ENCODE measurements at regions not wholly inside any gene's neighbourhood (a gene's known extent, or its start where the extent isn't known, plus 50 kb on each side); places are given as distances from the start of the nearest gene placed in this dataset.
"Not testable (repeated sequence)": the region's sequence is repeated elsewhere in the genome, so short reads cannot be mapped to it uniquely, and the experiment has no call there.

DNA sequence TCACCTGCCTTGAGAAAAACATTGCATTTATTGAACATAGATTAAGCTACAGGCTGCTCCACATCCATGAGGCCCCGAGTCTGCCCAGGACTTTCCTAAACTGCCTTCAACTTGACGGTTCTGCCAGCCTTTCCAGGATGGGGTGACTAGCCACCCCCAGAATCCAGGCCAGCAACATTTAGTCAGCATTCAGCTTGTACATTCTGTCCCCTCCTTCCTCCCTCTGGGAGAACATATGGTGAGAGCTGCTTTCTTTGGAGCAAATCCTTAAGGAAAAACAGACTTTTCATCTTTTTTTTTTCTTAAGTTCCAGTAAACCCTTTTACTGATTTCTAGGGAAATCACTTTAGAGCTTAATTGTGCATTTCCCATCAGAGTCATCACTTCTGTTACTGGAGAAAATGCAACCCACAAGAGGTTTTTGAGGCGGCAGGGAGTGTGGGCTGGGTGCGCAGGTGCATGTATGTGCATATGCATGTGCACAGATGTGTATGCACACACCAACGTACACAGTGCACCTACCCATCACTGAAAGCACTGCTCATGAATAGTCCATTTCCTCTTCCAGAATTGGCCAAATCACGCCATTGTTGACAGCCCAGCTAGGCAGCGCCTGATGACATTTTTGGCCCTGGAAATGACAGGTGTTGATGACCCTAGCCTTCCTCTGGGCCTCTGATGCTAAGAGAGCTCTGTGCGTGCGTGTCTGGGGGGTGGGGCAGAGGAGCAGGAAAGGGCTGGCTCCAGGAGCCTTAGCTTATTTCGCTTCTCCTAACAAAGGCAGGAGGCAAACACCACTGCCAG lies 145.6 kb downstream of the HSD17B3 start:
- DNase-seq = no peak

- no peak for DNase-seq
Observed at GRCh38 chr9:96154081-96154480, 147.9 kb downstream of the HSD17B3 start.

GRCh38 chr9:96152550-96152949 lies 149.4 kb downstream of the HSD17B3 start:
- DNase-seq = no peak

- DNase-seq = no peak
Observed at GRCh38 chr9:96150324-96151227, 151.4 kb downstream of the HSD17B3 start.

DNA sequence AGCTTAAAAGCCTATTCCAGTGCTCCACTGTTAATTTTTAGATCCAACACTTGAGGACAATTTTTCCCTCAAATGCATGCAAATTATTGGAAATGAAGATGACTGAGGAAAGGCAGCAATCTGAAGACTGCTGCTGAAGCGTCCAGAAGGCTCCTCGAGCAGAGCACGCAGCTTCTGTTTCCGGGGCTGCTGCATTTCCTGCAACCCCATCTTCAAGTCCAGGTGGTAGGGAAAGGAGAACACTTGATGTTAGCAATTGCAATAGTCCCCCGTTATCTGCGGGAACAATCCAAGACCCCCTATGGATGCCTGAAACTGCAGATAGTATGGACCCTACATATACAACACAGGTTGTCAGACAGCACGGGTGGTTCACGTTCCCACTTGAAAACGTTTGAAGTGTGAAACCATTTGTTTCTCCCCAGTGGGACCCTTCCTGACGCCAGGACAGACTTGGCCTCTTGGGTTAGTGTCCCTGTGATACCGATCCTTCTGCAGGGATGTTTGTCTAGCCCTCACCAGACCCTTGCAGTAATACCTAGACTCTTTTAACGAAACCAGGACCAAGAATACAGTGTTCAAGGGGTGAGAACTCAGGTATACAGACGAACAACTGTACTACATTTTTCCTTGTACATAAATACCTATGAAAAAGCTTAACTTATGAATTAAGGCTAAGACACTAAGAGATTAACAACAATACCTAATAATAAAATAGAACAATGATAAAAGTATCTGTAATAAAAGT lies 152.3 kb downstream of the HSD17B3 start:
- no peak for DNase-seq

DNA sequence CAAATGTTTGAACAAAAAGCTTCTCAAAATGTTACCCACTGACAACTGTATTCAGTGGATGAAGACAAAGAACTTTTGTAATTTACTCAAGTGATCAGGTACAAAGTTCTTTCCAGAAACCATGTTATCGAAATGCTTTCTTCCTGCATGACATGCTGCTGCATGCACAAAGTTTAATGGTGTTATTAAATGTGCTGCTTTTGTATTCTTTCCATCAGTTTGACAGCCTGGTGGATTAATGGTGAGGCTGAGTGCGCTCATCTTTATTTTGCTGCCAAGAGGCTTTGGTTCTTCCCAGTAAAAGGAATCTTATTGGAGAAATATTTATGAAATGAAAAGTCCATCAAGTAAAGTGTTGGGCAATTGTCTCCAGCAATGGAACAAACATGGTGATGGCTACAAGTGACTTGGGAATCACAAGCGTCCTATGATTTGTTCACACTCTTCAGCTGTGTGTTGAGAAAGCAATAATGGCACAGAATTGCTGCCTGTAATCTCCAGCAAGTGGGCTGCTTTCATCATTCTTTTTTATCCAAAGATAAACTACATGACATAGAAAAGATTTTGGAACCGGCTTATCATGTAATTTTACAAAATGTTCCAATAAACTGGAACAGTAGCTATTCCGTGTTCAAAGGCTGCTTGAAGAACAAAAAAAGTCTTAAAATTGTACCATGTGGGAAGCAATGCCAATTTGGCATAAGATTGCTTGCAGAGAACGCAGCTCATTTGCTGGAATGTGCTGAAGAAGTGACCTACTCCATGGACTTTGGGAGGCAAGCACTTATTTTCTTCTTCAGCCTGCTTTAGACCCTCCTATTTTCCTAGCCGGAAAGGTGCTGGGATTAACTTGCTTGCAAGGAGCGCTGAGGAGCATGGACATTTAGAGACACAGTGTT lies 153.1 kb downstream of the HSD17B3 start:
- no peak for DNase-seq

- not testable (repeated sequence) for DNase-seq
Observed at GRCh38 chr9:96147029-96147428, 154.9 kb downstream of the HSD17B3 start.

DNA sequence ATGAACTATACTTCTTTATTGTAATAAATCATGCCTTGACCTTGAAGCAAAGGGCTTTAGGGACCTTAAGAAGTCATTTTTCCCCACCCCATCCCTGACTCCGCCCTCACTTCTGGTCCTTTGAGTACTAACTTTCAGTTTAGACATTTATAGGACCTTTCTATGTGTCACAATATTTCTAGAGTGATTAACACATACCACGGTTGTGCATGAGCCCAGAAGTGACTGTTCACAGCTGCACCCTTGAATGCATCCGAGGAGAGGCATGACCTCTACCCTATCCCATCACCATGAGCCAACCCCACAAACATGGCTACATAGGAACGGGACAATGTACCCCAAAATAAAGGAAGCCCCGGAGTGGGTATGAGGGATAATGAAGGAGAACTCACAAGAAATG lies 160.3 kb downstream of the HSD17B3 start:
- no peak for DNase-seq

GRCh38 chr9:96141128-96141474 lies 160.9 kb downstream of the HSD17B3 start:
- DNase-seq = no peak

DNA sequence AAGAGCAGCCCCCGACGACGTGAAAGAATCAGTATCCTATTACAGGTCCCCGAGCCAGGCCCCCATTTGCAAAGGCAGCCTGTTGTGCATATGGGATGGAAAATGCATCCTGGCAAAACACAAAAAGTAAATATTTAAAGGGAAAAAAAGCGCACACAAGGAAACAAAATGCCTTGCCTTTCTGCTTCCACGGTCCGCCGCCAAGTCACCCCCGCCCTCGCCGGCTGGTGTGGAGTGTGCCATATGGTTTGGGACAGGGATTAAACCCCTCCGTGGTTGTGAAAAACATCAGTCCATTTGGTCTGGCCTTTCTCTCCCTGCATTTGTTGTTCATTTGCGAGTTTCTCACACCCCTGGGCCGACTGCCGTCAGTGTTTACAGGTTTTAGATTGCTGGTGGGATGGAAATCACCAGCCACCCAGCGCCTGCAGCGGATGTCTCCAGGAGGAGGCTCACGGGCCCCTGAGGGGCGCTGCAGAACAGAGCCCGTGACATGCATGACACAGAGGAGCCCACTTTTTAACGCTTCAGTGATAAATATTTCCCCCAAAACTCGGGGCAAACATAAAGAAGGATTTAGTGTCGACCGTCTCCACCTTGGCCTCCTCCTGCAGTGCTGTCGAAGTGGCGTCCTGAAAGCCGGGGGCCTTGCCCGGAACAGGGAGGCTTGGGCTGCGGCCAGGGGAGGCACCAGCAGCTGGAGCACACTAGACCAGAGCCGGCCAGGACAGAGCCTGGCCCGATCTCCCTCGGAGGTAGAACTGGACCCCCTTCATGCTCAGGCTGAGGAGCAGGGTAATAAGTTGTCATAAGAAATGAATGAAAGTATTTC lies 161.5 kb downstream of the HSD17B3 start:
- no peak for DNase-seq

DNA sequence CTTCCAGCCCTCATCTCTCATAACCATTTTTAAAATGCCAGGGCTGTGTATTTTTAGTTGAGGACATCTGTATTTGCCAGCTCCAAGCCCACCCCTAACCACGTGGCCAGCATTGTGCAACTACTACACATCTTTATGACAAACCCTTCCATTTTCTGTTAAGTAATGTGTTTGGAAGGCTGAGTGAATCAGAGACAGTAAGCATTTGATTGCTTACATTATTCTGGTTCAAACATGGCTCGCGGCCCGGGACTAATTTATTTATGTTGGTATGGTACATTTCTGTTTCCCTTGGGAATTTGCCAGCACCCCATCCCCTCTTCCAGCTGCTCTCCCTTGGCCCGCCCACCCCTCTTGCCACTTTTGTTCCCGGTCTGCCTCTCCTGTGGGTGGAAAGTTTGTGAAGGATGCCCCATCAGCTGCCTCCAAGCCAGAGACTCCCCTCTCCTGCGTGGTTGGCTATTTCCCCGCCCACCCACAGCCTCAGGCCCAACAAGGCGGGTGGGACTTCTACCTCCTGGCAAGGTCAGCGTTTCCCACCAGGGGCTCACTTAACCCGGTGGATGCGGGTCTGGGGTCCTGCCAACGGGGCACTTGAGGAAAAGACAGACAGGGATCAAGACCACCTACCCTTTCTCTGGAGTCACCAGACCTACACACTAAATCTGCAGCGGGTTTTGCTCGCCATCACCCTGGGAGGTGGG lies 162.2 kb downstream of the HSD17B3 start:
- no peak for DNase-seq

DNA sequence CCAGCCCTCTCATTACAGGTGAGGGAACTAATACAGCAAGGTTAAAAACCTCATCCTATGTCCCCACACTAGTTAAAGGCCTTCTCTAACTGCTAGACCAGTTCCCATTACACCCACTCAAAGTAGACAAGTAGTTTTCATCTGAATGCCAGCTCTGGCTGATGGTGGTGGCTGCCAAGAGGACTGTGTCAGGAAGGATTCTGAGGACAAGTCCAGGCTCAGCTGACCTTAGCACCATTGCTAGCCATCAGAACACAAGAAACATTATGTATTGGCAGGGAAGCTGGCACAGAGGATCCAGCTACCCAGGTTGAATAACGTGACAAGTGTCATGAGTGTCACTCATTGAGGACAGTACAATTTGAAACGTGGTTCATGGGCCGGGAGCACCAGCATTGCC lies 163.4 kb downstream of the HSD17B3 start:
- no peak for DNase-seq

DNA sequence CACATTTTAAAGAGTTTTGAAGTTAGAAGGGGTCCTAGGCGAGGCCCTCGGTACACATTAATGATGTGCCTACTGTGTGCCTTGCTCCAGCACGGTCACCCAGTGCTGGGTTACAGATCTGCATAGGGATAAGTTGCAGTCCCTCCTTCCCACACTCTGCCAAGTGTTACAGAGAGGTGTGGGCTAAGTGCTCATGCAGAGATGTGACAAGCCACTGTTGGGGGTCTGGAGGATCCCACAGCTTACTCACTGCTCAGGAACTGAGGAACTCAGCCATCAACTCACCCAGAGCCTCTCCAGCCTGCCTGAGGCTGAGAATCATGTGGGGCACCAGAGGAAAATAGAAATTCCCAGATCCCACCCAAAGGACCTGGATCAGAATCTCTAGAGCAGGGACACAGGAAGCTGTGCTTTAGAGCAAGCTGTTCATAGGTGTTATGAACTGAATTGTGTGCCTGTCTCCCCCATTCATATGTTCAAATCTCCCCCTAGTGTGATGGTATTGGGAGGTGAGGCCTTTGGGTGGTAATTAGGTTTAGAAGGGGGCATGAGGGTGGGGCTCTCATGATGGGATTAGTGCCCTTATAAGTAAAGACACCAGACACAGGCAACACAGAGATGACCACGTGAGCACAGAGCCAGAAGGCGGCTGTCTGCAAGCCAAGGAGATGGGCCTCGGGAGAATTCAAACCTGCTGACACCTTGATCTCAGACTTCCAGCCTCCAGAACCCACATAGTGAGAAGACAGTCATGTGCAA lies 164.1 kb downstream of the HSD17B3 start:
- no peak for DNase-seq

GRCh38 chr9:96136992-96137670 lies 164.8 kb downstream of the HSD17B3 start:
- DNase-seq = no peak

DNA sequence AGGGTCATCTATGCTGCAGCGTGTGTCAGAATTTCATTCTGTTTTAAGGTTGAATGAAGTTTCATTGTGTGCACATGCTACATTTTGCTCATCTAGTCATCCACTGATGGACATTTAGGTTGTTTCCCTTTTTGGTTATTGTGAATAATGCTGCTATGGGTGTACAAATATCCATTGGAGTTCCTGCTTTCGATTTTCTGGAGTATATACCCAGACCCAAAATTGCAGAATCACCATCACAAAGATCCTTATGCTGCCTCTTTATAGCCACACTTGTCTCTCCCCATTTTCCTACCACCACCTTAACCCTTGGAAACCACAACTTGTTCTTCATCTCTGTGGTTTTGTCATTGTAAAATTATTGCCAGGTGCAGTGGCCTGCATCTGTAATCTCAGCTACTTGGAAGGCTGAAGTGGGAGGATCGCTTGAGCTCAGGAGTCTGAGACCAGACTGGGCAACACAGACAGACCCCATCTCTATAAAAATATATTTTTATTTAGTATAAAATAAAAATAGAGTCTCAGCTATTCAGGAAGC lies 166.2 kb downstream of the HSD17B3 start:
- no peak for DNase-seq

DNA sequence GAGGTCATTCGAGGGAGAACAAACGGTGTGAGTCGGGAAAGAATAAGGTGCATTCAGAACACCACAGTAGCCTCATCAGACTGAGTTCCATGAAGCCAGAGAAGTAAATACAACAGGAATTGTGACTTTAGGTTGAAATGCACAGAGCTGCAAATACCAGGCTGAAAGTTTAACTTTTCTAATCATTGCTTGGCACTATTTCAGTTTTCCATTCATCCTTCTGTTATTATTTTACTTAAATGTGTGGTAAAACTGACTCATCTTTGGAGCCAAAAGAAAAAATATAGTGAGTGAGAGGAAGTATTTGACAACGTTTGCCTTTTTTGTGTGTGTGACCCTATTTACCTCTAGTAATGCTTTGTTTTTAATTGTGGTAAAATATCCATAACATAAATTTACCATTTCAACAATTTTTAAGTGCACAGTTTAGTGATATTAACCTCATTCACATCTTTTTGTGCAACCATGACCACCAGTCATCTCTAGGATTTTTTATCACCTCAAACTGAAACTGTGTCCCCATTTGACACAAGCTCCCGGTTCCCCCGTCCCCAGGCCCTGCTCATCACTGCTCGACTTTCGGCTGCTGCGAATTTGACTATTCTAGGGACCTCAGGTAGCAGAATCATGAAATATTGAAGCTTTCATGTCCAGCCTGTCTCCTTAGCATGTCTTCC lies 166.8 kb downstream of the HSD17B3 start:
- DNase-seq = no peak

DNA sequence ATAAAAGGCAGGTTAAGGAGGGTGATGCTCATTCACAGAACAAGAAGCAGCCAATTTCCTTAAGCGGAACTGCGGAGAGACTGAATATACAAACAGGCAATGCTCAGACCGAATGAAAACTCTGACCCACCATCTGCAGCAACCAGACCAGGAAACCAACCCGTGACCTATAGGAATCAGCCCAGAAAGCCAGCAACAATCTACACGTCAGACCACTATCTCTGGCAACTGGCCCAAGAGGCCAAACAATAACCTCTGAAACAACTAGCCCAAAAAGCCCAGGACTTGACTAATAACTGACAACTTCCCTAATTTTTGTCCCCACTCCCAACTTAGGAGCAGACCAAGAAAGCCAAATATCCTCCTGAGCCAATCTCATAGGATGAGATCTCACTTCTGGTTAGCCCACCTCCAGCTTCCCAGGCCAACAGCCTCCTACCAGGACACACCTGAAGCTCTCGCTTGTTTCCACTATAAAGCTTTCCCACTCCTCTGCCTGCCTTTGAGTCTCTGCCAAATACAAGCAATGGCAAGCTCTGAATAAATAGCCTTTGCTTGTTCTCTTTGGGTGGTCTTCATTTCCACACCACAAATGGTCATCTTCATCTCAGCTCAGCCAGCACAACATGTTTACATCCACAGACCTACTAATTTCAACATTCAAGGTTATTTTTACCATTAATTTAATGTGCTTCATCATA lies 168.5 kb downstream of the HSD17B3 start:
- no peak for DNase-seq

GRCh38 chr9:96131825-96132224 lies 170.2 kb downstream of the HSD17B3 start:
- no peak for DNase-seq
